Stimulated activated CD8-positive, alpha-beta memory T cell treated with anti-CD3 and anti-CD28 coated beads, Interleukin-2, amount 100 ng/mL, for 1 hour (primary cell): ENCODE measurements at regions not wholly inside any gene's neighbourhood (a gene's known extent, or its start where the extent isn't known, plus 50 kb on each side); places are given as distances from the start of the nearest gene placed in this dataset.

ENCODE experiments used
- DNase-seq, 2 donors: peaks; one replicate each; pipeline ENCODE4 v3.0.0-alpha.2; 2020; ENCODE audit warnings: low read depth in 2 of 2

- no peak for DNase-seq
Observed at GRCh38 chr5:167011196-167011595, 1280.2 kb upstream of the WWC1 start.

- no peak for DNase-seq
Observed at GRCh38 chr5:167012123-167013034, 1279.1 kb upstream of the WWC1 start.

GRCh38 chr5:167014401-167015056, 1276.9 kb upstream of the WWC1 start:
- DNase-seq: no peak

GRCh38 chr5:167020418-167020817, 1271.0 kb upstream of the WWC1 start:
- DNase-seq: no peak

GRCh38 chr5:167029488-167029887, 1262.0 kb upstream of the WWC1 start:
- DNase-seq: no peak

GRCh38 chr5:167030500-167031120, 1260.8 kb upstream of the WWC1 start:
- DNase-seq: no peak

GRCh38 chr5:167036585-167036984, 1254.9 kb upstream of the WWC1 start:
- DNase-seq: no peak

- DNase-seq: no peak
Observed at GRCh38 chr5:167049043-167049663, 1242.3 kb upstream of the WWC1 start.

- DNase-seq: no peak
Observed at GRCh38 chr5:167049771-167050567, 1241.5 kb upstream of the WWC1 start.

- no peak for DNase-seq
Observed at GRCh38 chr5:167050568-167051401, 1240.7 kb upstream of the WWC1 start.

GRCh38 chr5:167051402-167051768, 1240.1 kb upstream of the WWC1 start:
- DNase-seq: no peak

- DNase-seq: no peak
Observed at GRCh38 chr5:167052791-167053190, 1238.7 kb upstream of the WWC1 start.

- no peak for DNase-seq
Observed at GRCh38 chr5:167057665-167058064, 1233.8 kb upstream of the WWC1 start.

GRCh38 chr5:167061695-167062094, 1229.8 kb upstream of the WWC1 start:
- no peak for DNase-seq

GRCh38 chr5:167063116-167063515, 1228.3 kb upstream of the WWC1 start:
- no peak for DNase-seq

GRCh38 chr5:167063788-167064187, 1227.7 kb upstream of the WWC1 start:
- no peak for DNase-seq

GRCh38 chr5:167064198-167064776, 1227.2 kb upstream of the WWC1 start:
- DNase-seq: no peak

GRCh38 chr5:167065794-167066193, 1225.7 kb upstream of the WWC1 start:
- DNase-seq: no peak

- no peak for DNase-seq
Observed at GRCh38 chr5:167071981-167072610, 1219.3 kb upstream of the WWC1 start.

GRCh38 chr5:167081561-167081960, 1209.9 kb upstream of the WWC1 start:
- no peak for DNase-seq
